ENCODE measurements at regions not wholly inside any gene's neighbourhood (a gene's known extent, or its start where the extent isn't known, plus 50 kb on each side); places are given as distances from the start of the nearest gene placed in this dataset.

DNA sequence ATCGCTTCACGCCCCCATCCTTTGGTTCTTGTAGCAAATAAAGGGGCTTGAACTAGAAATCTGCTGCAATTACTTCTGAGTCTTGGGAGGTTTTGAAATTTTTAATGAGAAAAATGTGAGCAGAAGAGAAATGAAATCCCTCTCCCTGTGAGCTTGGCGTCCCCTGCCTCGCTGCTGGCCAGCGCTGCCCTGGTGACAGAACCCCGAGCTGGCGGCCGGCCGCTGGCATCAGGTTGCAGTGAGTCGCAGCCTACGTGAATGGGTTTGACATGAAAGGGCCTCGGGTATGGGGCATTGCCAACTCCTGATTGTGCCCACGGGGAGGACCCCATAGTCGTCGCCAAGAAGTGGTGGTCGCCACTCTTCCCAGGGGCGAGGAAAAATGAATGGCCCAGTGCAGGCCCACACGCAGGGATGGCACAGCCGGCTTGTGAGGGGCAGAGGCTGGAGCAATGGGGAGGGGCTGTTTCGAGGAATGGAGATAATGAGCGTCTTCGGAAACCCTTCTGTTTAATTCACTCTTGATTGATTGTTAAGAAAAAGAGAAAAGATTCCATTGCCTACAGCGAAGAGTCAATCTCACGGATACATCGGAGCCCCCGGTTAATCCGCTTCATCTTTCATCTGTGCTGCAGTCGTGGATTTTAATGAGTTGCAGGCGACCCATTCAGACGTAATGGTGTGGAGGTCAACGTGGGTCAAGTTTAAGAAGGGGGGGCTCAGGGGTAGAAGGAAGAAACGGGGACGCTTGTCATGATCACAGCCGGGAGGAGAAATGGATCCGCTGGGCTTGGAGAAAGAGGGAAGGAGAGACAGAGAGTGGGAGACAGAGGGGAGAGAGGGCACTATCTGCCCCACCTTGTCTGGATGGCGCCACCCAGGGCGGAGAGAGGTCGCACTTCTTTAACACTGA lies 380.1 kb downstream of the THBS2 start:
- ChIA-PET POLR2A (no interaction called here), CTCF (no interaction called here)
- 64% methylated on average over 38 of the region's 38 CpGs for WGBS (ENCODE audit: low lambda C conversion rate)

DNA sequence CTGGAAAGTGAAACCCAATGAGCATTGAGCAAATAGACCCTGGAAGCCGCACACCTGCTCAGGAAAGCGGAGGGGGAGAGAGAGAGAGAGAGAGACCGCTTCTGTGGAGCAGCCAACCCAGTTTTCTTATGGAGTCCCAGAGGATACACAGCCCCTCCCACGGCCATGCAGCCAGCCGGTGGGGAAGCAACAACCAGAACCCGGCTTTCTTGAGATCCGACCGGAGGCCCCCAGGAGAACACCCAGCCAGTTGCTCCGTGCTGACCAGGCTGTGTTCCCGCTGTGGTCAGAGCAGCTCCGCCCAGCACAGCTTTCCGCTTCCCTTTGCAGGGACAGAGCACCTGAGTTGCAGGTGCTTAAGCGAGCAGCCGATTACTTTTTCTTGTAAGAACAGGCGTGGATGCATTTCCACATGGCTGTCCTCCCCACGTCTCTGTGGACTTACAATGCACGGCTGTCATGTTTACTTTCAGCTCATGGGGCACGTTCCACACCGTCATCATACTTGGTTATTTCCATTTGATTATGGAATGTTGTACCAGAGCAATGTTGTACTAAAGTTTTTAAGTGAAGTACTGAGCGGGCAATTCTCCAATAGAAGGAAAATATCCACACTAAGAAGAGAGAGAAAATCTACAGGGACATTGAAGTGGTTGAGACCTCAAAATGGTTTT lies 381.9 kb downstream of the THBS2 start:
- Histone ChIP-seq H3K4me3 (ENCODE audit: low read depth in 2 of 2, low read length in 1 of 2) (no peak overlapping the region), H3K9ac (no peak overlapping the region), H3K9me2 (no peaks in the 10 kb centered on the region), H2AFZ (ENCODE audit: low read depth) (no peak overlapping the region), H3K4me1 (ENCODE audit: control insufficient read depth in 1 of 2, insufficient read depth in 2 of 2, low read depth in 1 of 2, low read length in 1 of 2) (no peaks in the 10 kb centered on the region; a peak in 1 of 4 replicates), H3K36me3 (replicated peaks in 1 of 2; ENCODE audit: control insufficient read depth in 1 of 2, insufficient read depth in 2 of 2, low read length in 1 of 2) (no peaks in the 10 kb centered on the region), H3K27ac (ENCODE audit: low read depth in 2 of 2, low read length in 1 of 2) (no peak overlapping the region), H3K79me2 (ENCODE audit: insufficient read depth) (no peaks in the 10 kb centered on the region), H3K27me3 (ENCODE audit: insufficient read depth) (no peaks in the 10 kb centered on the region), H3K4me2 (no peak overlapping the region), H3F3A (replicated peaks; ENCODE audit: insufficient read depth) (no peaks in the 10 kb centered on the region), H4K20me1 (ENCODE audit: insufficient read depth) (no peaks in the 10 kb centered on the region), H3K9me3 (no peaks in the 10 kb centered on the region)
- TF ChIP-seq SMC3 (IDR thresholded peaks at IDR 0.05; ENCODE audit: low read depth, low read length) (no peak), GABPA (IDR thresholded peaks at IDR 0.05; ENCODE audit: low read depth) (no peak), EZH2phosphoT487 (IDR thresholded peaks at IDR 0.05; ENCODE audit: borderline replicate concordance, low read depth) (no peak), YY1 (IDR thresholded peaks at IDR 0.05; ENCODE audit: low read depth) (no peak)
- POLR2A ChIA-PET, result no interaction called here
- CTCF ChIA-PET, result interaction anchor here (1.2 kb wide), 1 partner anchor 10 kb away, joined by 4 read pairs; no protein-coding TSS in a partner anchor
- WGBS (ENCODE audit: low lambda C conversion rate), result 46% methylated on average over 14 of the region's 20 CpGs
- no peak for DNase-seq

More for the DNA sequence above, 380.1 kb downstream of the THBS2 start:
- H3K4me3 ChIP-seq (ENCODE audit: low read depth in 2 of 2, low read length in 1 of 2), result no peak overlapping the region
- H4K20me1 ChIP-seq (ENCODE audit: insufficient read depth), result no peaks in the 10 kb centered on the region
- H3K36me3 ChIP-seq (replicated peaks in 1 of 2; ENCODE audit: control insufficient read depth in 1 of 2, insufficient read depth in 2 of 2, low read length in 1 of 2), result no peaks in the 10 kb centered on the region
- H3K27ac ChIP-seq (ENCODE audit: low read depth in 2 of 2, low read length in 1 of 2), result no peak overlapping the region
- no peaks in the 10 kb centered on the region for H3F3A ChIP-seq (replicated peaks; ENCODE audit: insufficient read depth)
- H3K9ac ChIP-seq, result no peak overlapping the region
- DNase-seq, result no peak
- no peaks in the 10 kb centered on the region for H3K9me2 ChIP-seq
- H3K4me2 ChIP-seq, result no peak overlapping the region
- no peaks in the 10 kb centered on the region for H3K9me3 ChIP-seq
- peaks cover 0 to 9% of the 10 kb centered on the region in 2 experiments; a peak in 1 of 4 replicates for H3K4me1 ChIP-seq (ENCODE audit: control insufficient read depth in 1 of 2, insufficient read depth in 2 of 2, low read depth in 1 of 2, low read length in 1 of 2)
- H3K27me3 ChIP-seq (ENCODE audit: insufficient read depth), result no peaks in the 10 kb centered on the region
- TF ChIP-seq TCF12 (IDR thresholded peaks at IDR 0.05), result no peak
- TF ChIP-seq, protein P1, sequence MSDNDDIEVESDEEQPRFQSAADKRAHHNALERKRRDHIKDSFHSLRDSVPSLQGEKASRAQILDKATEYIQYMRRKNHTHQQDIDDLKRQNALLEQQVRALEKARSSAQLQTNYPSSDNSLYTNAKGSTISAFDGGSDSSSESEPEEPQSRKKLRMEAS (IDR thresholded peaks at IDR 0.05; ENCODE audit: low read depth), result no peak
- TF ChIP-seq RXRA (IDR thresholded peaks at IDR 0.05; ENCODE audit: borderline replicate concordance, low read depth), result no peak
- TF ChIP-seq, protein P2, sequence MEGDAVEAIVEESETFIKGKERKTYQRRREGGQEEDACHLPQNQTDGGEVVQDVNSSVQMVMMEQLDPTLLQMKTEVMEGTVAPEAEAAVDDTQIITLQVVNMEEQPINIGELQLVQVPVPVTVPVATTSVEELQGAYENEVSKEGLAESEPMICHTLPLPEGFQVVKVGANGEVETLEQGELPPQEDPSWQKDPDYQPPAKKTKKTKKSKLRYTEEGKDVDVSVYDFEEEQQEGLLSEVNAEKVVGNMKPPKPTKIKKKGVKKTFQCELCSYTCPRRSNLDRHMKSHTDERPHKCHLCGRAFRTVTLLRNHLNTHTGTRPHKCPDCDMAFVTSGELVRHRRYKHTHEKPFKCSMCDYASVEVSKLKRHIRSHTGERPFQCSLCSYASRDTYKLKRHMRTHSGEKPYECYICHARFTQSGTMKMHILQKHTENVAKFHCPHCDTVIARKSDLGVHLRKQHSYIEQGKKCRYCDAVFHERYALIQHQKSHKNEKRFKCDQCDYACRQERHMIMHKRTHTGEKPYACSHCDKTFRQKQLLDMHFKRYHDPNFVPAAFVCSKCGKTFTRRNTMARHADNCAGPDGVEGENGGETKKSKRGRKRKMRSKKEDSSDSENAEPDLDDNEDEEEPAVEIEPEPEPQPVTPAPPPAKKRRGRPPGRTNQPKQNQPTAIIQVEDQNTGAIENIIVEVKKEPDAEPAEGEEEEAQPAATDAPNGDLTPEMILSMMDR (IDR thresholded peaks at IDR 0.05), result no peak
- no peak for TF ChIP-seq EP300 (IDR thresholded peaks at IDR 0.05; ENCODE audit: borderline replicate concordance in 1 of 2, low read depth in 1 of 2, low read length in 1 of 2)
- no peak for TF ChIP-seq RCOR1 (IDR thresholded peaks at IDR 0.05; ENCODE audit: low read length)
- no peak for TF ChIP-seq MEF2A (IDR thresholded peaks at IDR 0.05; ENCODE audit: borderline replicate concordance, low read depth)
- no peak for TF ChIP-seq GATA2 (CRISPR knock-in tag; IDR thresholded peaks at IDR 0.05)
- TF ChIP-seq, protein P3, sequence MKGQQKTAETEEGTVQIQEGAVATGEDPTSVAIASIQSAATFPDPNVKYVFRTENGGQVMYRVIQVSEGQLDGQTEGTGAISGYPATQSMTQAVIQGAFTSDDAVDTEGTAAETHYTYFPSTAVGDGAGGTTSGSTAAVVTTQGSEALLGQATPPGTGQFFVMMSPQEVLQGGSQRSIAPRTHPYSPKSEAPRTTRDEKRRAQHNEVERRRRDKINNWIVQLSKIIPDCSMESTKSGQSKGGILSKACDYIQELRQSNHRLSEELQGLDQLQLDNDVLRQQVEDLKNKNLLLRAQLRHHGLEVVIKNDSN (IDR thresholded peaks at IDR 0.05; ENCODE audit: borderline replicate concordance, low read depth), result no peak
- H3K79me2 ChIP-seq (ENCODE audit: insufficient read depth), result no peaks in the 10 kb centered on the region
- H2AFZ ChIP-seq (ENCODE audit: low read depth), result no peak overlapping the region
